Activated T-cell treated with anti-CD3 and anti-CD28 coated beads, Interleukin-2, amount 50 U/mL, for 4 hours (primary cell): ENCODE measurements at regions not wholly inside any gene's neighbourhood (a gene's known extent, or its start where the extent isn't known, plus 50 kb on each side); places are given as distances from the start of the nearest gene placed in this dataset.

Source experiments
- ATAC-seq, 2 donors: fragments of 200-7000 bp; cut with Tn5 transposase; one replicate each; pipeline ENCODE4 v1.10.0; 2021
- DNase-seq: peaks from one replicate; pipeline ENCODE4 v3.0.0-alpha.2; 2020
- H3K27me3 Mint-ChIP-seq: one replicate; pipeline ENCODE4 v1.8.0; 2021; ENCODE audit warnings: low read depth, mixed read lengths
- H3K36me3 Mint-ChIP-seq: one replicate; pipeline ENCODE4 v1.8.0; 2022; ENCODE audit warnings: mixed read lengths; ENCODE audit not compliant: insufficient read depth
- H3K4me1 Mint-ChIP-seq: one replicate; pipeline ENCODE4 v1.8.0; 2021; ENCODE audit warnings: low read depth, mixed read lengths
- H3K4me3 Mint-ChIP-seq: one replicate; pipeline ENCODE4 v1.8.0; 2021; ENCODE audit warnings: mild to moderate bottlenecking, moderate library complexity, mixed read lengths
- H3K9me3 Mint-ChIP-seq: one replicate; pipeline ENCODE4 v1.8.0; 2021; ENCODE audit warnings: mixed read lengths

DNA sequence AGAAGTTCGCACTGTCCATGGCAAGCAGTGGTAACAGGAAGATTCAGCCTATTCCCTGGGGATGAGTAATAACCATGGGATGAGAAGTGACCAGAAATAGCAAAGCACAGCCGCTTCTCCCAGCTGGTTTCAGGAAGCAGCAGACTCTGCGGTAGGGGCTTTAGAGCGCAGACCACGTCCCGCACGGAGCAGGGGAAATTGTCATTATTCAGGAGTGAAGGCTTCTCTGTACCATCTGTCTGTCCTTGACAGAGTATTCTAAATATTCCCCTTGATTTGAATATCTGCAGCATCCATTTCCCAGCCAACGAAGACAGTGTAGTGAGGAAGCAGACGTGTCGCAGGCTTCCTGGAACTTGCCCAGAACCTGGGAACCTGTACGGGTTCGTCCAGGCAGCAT lies 159.6 kb downstream of the NXNL2 start:
- no peak for DNase-seq
- ATAC-seq, result no peak
- peaks cover 13% of the 10 kb centered on the region for H3K27me3 Mint-ChIP-seq
- no peaks in the 10 kb centered on the region for H3K36me3 Mint-ChIP-seq
- H3K4me1 Mint-ChIP-seq, result no peaks in the 10 kb centered on the region
- H3K9me3 Mint-ChIP-seq, result peaks cover 4% of the 10 kb centered on the region
- H3K4me3 Mint-ChIP-seq, result no peak overlapping the region

GRCh38 chr9:88696501-88696900 lies 161.5 kb downstream of the NXNL2 start:
- no peak overlapping the region for H3K4me3 Mint-ChIP-seq
- H3K36me3 Mint-ChIP-seq, result no peaks in the 10 kb centered on the region
- no peaks in the 10 kb centered on the region for H3K4me1 Mint-ChIP-seq
- no peak for DNase-seq
- H3K27me3 Mint-ChIP-seq, result peaks cover 13% of the 10 kb centered on the region
- peaks cover 4% of the 10 kb centered on the region for H3K9me3 Mint-ChIP-seq
- ATAC-seq, result no peak

DNA sequence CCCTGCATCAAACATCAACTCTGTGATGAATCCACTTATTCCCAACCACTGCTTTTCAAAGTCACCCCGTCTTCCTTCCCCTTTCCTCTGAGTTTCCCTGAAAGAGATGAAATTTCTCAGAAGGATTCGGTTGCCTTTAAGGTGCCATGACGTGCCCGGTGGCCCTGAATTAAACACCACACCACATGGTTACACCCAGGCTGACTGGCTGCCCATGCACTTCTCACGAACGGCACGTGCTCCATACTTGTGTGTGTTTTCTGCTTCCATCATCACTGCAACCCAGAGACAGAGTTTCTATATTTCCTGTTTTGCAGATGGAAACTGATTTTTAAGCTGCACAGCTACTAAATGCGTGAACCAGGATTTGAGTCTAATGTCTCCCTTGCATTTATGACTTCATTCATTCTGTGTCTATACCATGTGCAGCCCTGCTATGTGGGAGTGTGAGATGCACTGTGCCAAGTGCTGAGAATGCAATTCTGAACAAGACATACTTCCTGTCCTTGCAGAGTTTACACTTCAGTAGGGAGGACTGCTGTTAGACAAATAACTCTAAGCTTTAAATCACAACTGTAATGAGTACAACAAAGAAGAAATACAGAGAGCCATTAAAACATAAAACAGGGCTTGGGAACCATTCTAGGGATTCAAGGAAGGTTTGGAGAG lies 162.9 kb downstream of the NXNL2 start:
- H3K27me3 Mint-ChIP-seq, result peaks cover 9% of the 10 kb centered on the region
- H3K9me3 Mint-ChIP-seq, result peaks cover 4% of the 10 kb centered on the region
- H3K36me3 Mint-ChIP-seq, result no peaks in the 10 kb centered on the region
- no peaks in the 10 kb centered on the region for H3K4me1 Mint-ChIP-seq
- DNase-seq (no peak), ATAC-seq (no peak)
- H3K4me3 Mint-ChIP-seq, result no peak overlapping the region

- H3K4me3 Mint-ChIP-seq, result no peak overlapping the region
- H3K9me3 Mint-ChIP-seq, result no peaks in the 10 kb centered on the region
- peaks cover 5% of the 10 kb centered on the region for H3K27me3 Mint-ChIP-seq
- DNase-seq (no peak), ATAC-seq (no peak)
- no peaks in the 10 kb centered on the region for H3K36me3 Mint-ChIP-seq
- H3K4me1 Mint-ChIP-seq, result no peaks in the 10 kb centered on the region
Measured at GRCh38 chr9:88702985-88703384, 168.0 kb downstream of the NXNL2 start.

- Mint-ChIP-seq H3K27me3 (peaks cover 4% of the 10 kb centered on the region), H3K4me1 (no peaks in the 10 kb centered on the region), H3K4me3 (no peak overlapping the region), H3K9me3 (no peaks in the 10 kb centered on the region), H3K36me3 (no peaks in the 10 kb centered on the region)
- DNase-seq (no peak), ATAC-seq (no peak)
Measured at GRCh38 chr9:88706193-88707113, 171.5 kb downstream of the NXNL2 start.

DNA sequence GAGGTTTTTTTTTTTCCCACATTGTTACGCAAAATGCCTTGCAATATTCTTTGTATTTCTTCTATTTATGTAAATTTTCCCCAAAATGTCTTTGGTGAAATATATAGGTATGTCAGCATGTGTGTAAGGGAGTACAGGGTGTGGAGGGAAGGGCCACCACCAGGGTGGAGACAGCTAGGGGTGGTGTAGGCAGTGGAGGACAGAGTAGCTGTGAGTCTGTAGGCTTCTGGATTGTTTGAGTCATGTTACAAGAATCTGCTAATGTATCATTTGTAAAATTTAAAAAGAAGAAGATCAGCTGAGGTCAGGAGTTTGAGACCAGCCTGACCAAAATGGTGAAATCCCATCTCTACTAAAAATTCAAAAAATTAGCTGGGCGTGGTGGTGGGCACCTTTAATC lies 175.5 kb downstream of the NXNL2 start:
- ATAC-seq (no peak), DNase-seq (no peak)
- Mint-ChIP-seq H3K9me3 (no peaks in the 10 kb centered on the region), H3K36me3 (no peaks in the 10 kb centered on the region), H3K4me3 (no peak overlapping the region), H3K27me3 (no peaks in the 10 kb centered on the region), H3K4me1 (no peaks in the 10 kb centered on the region)

DNA sequence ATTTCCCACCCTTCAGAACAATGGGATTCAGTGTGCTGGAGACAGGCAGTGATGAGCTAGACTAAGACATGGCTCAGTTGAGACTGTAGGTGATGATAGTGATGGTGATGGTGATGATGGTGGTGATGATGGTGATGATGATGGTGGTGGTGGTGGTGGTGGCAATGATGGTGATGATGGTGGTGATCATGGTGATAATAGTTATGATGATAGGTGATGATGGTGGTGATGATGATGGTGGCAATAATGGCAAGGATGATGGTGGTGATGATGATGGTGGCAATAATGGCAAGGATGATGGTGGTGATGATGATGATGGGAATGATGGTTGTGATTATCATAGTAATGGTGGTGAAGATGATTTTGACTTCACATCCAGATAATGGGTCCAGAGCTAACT lies 176.7 kb downstream of the NXNL2 start:
- DNase-seq (no peak), ATAC-seq (no peak)
- Mint-ChIP-seq H3K4me1 (no peaks in the 10 kb centered on the region), H3K36me3 (no peaks in the 10 kb centered on the region), H3K27me3 (no peaks in the 10 kb centered on the region), H3K4me3 (no peak overlapping the region), H3K9me3 (no peaks in the 10 kb centered on the region)

GRCh38 chr9:88712484-88712883 lies 177.5 kb downstream of the NXNL2 start:
- Mint-ChIP-seq H3K27me3 (no peaks in the 10 kb centered on the region), H3K4me3 (no peak overlapping the region), H3K4me1 (no peaks in the 10 kb centered on the region), H3K36me3 (no peaks in the 10 kb centered on the region), H3K9me3 (no peaks in the 10 kb centered on the region)
- DNase-seq, result no peak
- ATAC-seq, result no peak

GRCh38 chr9:88713010-88713409 lies 178.0 kb downstream of the NXNL2 start:
- ATAC-seq, result no peak
- Mint-ChIP-seq H3K4me3 (no peak overlapping the region), H3K27me3 (peaks cover 4% of the 10 kb centered on the region), H3K4me1 (no peaks in the 10 kb centered on the region), H3K9me3 (no peaks in the 10 kb centered on the region), H3K36me3 (no peaks in the 10 kb centered on the region)
- DNase-seq, result no peak

DNA sequence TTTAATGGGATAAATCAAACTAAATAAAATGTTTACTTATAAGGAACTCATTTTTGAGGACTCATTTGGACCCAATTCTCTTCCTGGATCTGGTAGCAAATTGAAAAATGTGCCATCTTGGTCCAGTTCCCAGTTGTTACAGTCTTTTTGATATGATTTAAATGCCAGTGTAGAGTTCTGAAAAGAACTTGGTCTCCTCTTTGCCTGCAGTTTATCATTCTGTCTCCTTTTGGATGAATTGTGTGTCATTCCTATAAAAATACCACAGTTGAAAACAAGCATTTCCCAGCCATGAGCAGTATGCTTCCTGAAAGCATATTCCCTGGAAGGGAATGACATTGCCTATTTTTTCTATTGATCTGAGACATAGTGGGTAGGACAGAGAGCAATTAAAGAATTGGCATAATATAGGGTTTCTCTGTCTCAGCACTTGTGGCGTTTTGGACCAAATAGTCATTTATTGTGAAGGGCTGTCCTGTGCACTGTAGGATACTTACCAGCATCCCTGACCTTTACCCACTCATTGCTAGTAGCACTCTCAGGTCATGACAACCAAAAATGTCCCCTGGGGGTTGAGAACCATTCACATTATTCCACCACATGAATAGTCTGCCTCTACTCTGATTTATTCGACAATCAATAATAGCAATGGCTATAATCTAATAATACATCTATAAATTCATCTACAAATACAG lies 181.8 kb downstream of the NXNL2 start:
- Mint-ChIP-seq H3K27me3 (peaks cover 9% of the 10 kb centered on the region), H3K9me3 (no peaks in the 10 kb centered on the region), H3K4me1 (no peaks in the 10 kb centered on the region), H3K4me3 (no peak overlapping the region), H3K36me3 (no peaks in the 10 kb centered on the region)
- ATAC-seq (no peak), DNase-seq (no peak)

DNA sequence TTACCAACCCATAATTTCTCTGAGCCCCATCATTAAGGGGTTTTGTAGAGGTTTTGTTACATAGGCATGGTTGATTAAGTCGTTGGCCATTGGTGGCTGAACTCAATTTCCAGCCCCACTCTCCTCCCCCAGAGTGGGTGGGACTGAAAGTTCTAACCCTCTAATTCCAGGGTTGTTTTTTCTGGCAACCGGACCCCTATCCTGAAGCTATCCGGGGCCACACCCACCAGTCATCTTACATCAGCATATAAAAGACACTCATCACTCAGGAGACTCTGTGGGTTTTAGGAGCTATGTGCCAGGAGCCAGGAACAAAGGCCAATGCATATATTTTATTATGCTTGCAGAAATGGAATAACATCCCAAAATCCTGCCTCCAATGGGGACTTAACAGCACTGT lies 186.0 kb downstream of the NXNL2 start:
- Mint-ChIP-seq H3K9me3 (no peaks in the 10 kb centered on the region), H3K27me3 (peaks cover 22% of the 10 kb centered on the region), H3K36me3 (no peaks in the 10 kb centered on the region), H3K4me1 (no peaks in the 10 kb centered on the region), H3K4me3 (no peak overlapping the region)
- ATAC-seq, result no peak
- DNase-seq, result no peak

DNA sequence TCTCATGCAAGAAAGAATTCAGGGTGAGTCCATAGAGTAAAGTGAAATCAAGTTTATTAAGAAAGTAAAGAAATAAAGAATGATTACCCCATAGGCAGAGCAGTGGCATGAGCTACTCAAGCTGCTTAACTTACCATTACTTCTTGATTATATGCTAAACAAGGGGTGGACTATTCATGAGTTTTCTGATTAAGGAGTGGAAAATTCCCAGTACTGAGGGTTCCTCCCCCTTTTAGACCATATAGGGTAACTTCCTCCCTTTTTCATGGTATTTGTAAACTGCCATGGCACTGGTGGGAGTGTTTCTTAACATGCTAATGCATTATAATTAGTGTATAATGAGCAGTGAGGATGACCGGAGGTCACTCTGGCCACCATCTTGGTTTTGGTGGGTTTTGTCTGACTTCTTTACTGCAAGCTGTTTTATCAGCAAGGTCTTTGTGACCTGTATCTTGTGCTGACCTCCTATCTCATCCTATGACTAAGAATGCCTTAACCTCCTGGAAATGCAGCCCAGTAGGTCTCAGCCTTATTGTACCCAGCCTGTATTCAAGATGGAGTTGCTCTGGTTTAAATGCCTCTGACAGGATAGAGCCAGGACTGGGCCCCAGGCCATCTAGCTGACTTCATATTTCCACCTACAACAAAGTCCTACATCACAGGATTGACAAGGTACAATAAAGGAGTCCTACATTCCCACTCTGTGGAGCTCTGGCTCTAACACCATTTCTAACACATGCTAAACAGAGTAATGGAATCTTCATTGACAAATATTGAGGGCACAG lies 186.7 kb downstream of the NXNL2 start:
- H3K4me1 Mint-ChIP-seq, result no peaks in the 10 kb centered on the region
- no peak for ATAC-seq
- no peak for DNase-seq
- peaks cover 22% of the 10 kb centered on the region for H3K27me3 Mint-ChIP-seq
- no peak overlapping the region for H3K4me3 Mint-ChIP-seq
- H3K9me3 Mint-ChIP-seq, result no peaks in the 10 kb centered on the region
- no peaks in the 10 kb centered on the region for H3K36me3 Mint-ChIP-seq

- peaks cover 21% of the 10 kb centered on the region for H3K27me3 Mint-ChIP-seq
- H3K4me3 Mint-ChIP-seq, result no peak overlapping the region
- no peaks in the 10 kb centered on the region for H3K9me3 Mint-ChIP-seq
- DNase-seq, result no peak
- no peaks in the 10 kb centered on the region for H3K36me3 Mint-ChIP-seq
- ATAC-seq, result no peak
- H3K4me1 Mint-ChIP-seq, result no peaks in the 10 kb centered on the region
Measured at GRCh38 chr9:88722753-88723152, 187.8 kb downstream of the NXNL2 start.

DNA sequence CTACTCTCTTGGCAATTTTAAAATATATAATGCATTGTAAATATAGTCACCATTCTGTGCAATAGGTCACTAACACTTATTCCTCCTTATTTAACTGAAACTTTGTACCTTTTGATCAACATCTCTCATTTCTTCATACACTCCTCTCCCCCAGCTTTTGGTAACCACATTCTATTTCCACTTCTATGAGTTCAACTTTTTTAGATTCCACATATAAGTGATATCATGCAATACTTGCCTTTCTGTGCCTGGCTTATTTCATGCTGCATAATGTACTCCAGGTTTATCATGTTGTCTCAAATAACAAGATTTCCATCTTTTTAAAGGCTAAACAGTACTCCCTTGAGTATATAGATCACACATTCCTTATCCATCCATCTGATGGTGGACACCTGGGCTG lies 188.8 kb downstream of the NXNL2 start:
- ATAC-seq (no peak), DNase-seq (no peak)
- Mint-ChIP-seq H3K36me3 (no peaks in the 10 kb centered on the region), H3K27me3 (peaks cover 18% of the 10 kb centered on the region), H3K9me3 (no peaks in the 10 kb centered on the region), H3K4me1 (no peaks in the 10 kb centered on the region), H3K4me3 (no peak overlapping the region)
